HG03432 (cell line): ENCODE measurements at regions not wholly inside any gene's neighbourhood (a gene's known extent, or its start where the extent isn't known, plus 50 kb on each side); places are given as distances from the start of the nearest gene placed in this dataset.

Experiments used
- ATAC-seq: cut with Tn5 transposase; IDR thresholded peaks from one replicate; pipeline ENCODE4 v1.9.1; 2021; ENCODE audit warnings: mild to moderate bottlenecking, moderate library complexity; ENCODE audit not compliant: unreplicated experiment

GRCh38 chr3:181660337-181660736, 51.4 kb upstream of the SOX2 start:
- ATAC-seq: no peak

DNA sequence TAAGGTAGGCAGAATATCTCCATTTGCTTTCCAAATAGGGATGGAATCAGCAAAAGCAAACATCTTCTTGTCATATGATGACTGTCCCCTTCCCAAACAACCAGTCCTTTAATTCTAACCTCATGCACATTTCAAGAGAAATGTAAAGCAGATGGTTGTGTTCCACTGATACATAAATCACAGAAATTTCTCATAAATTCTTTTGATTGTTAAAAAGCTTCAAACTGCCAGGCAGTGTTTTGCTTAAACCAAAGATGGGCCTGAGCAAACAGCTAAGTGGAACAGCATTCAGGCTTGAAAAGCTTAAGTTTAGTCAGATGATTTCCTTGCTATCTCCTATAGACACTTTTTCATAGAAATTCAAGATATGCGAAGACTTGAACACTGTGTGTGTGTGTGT, 74.3 kb upstream of the SOX2 start:
- ATAC-seq: no peak

- no peak for ATAC-seq
Measured at GRCh38 chr3:181637056-181637455, 74.7 kb upstream of the SOX2 start.

DNA sequence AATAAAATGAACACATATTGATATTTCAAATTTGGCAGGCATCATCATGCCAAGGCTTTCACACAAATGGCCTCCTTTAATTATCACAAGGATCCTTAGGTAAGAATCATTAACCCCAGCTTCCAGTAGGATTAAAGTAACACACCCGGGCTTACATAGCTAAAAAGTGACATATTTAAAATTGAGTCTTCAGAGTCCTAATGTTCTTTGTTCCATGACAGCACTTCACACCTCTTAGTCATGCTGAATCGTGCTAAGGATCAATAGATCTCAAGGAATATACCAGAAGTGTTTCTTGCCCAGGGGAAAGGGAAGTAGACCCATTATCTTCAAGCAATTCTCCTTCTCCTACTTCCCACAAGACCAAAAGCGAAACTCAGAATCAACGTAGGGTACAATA, 76.6 kb upstream of the SOX2 start:
- no peak for ATAC-seq

DNA sequence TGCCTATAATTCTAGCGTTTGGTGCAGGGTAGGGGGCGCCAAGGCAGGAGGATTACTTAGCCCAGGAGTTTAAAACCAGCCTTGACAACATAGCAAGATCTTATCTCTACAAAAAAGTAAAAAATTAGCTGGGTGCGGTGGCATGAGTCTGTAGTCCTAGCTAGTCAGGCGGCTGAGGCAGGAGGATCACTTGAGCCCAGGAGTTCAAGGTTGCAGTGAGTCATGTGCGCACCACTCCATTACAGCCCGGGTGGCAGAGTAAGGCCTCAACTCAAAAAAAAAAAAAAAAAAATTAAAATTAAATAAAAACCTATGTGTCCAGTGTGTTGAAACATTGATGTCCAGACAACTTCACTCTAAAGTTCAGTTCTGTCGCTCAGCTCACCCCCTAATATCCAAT, 78.2 kb upstream of the SOX2 start:
- no peak for ATAC-seq

- ATAC-seq: no peak
Measured at GRCh38 chr3:181631901-181632300, 79.8 kb upstream of the SOX2 start.

GRCh38 chr3:181630853-181631252, 80.9 kb upstream of the SOX2 start:
- no peak for ATAC-seq

DNA sequence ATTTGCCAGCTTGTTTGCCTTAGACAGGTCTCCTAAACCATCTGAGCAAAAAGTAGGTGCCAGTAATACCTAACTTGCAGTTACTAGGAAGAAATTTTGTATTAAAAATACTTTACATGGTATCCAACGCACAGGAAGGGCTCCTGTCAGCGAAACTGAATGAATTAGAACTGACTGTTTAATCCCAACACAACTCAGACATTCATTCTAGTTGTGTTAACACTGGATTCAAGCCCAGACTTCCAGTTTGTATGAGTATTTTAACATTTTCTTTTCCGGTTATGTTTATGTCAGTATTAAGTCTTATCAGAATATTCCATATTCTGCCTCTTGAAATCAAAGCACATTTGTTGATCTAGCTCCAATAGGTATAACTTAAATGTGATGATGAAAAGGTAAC, 82.0 kb upstream of the SOX2 start:
- ATAC-seq: no peak

DNA sequence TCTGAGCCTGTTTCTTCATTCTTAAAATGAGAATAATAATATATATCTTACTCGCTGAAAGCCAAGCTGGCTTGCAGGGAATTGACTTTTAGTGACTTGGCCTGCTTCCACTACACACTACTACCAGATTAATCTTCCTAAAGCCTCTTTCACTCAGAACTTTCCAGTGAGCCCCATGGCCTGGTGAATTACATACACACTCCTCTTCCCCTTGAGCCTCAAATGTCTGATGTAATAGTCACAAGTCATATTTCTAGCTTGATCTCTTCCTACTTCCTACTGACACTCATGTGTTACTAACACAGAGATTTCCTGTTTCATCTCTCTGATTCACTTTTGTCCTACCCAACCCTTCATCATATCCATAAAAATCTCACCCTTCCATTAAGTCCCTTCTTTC, 82.7 kb upstream of the SOX2 start:
- no peak for ATAC-seq

DNA sequence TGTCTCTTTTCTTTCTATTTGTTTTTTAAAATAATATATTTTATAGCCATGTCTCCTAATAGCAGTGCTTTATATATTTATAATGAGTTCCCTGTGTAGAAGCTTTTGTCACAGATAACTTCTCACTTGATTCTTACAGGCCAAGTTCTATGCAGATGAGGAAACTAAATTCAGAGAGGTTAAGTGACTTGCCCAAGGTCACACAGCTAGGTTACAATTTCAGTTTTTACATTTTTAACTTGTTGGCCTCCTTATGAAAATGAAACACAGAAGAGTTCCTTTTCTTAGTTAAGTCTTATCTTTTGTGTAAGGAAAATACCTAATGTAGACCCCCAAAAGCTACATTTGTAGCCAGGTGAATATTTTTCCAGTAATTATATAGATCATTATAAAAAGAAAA, 83.3 kb upstream of the SOX2 start:
- no peak for ATAC-seq

GRCh38 chr3:181626036-181626435, 85.7 kb upstream of the SOX2 start:
- no peak for ATAC-seq

DNA sequence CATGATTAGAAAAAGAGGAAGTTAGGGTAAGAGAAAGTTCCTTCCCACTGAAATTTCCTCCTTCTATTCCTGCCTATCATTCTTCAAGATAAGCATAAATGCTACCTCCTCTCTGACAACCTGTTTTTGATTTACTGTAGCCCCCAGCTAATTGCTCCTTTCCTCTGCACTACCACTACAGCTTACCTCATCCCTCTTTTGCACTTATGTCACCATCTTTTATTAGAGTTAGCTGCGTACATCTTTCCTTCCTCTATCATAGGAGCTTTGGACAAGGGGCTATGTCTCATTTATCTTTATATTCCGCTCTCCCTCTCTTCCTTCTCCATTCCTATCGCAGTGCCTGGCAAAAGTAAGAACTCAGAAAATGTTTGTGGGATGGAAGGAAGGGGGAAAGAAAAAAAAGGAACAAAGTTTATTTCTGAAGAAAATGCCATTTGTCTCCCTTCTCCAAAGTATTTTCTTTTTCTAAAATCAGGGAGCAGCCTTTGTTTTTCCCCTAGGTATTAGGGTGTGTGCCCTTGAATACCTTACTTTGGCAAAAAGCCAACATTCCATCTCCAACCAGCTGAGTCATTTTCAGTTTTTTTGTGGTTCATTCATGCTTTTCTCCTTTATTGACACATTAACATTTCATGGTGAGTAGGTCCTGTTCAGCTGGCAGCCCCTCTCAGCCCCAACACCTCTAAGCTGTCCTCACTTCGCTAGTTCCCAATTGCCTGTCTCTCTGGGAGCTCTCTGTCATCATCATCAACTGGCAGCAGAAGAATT, 87.6 kb upstream of the SOX2 start:
- ATAC-seq: no peak

DNA sequence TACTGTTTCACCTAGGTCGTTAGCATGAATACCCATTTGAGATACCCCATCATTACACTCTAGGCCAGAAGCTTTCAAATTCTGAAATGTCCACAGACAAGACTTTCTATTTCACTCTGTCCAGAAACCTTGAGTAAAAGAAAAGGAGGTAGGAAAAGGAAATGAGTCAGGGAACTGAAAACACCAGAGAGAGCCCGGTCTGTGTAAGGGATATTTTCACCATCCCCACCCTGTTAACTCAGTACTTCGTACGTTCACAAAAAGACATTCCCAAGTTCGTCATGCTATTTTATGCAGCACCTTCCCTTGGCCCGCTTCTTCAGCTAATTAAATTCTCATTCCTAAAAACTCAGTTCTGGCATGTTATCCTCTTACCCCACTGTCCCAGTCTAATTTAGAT, 89.4 kb upstream of the SOX2 start:
- ATAC-seq: no peak

GRCh38 chr3:181619897-181620296, 91.8 kb upstream of the SOX2 start:
- ATAC-seq: no peak

GRCh38 chr3:181618260-181618659, 93.5 kb upstream of the SOX2 start:
- ATAC-seq: no peak

GRCh38 chr3:181616088-181617070, 95.3 kb upstream of the SOX2 start:
- ATAC-seq: no peak

DNA sequence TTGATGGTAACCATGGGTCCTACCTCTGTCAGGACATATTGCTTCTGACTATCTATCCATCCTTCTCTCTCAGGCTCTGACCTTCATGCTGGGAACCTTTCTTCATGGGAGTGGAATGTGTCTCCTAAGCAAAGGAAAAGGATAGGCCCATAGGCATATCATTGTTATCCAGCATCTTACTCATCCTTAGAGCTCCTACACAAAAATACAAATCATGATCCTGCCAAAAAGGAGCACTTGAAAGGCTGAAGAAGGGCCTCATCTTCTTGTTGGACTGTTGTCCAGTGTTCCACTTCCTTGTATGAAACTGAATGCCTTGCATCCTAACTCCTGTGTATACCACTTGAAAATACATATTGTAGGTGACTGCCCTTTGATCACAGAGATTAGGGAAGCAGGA, 96.1 kb upstream of the SOX2 start:
- no peak for ATAC-seq

DNA sequence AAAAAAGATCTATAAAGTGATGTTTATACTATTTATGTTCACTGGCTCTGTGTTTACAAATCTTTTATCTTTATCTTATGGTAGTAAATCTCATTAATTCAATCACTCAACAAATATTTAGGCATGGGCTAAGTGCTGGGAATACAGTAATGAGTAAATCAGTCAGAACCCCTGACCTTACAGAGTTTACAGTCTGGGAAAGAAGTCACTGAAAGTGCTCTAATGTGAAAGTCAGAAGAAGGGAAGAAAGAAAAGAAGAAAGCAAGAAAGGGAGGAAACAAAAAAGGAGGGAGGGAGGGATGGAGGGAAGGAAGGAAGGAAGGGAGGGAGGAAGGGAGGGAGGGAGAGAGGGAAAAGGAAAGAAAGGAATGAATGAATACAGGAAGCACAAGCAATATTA, 96.8 kb upstream of the SOX2 start:
- ATAC-seq: no peak

- ATAC-seq: no peak
Measured at GRCh38 chr3:181613813-181614212, 97.9 kb upstream of the SOX2 start.

DNA sequence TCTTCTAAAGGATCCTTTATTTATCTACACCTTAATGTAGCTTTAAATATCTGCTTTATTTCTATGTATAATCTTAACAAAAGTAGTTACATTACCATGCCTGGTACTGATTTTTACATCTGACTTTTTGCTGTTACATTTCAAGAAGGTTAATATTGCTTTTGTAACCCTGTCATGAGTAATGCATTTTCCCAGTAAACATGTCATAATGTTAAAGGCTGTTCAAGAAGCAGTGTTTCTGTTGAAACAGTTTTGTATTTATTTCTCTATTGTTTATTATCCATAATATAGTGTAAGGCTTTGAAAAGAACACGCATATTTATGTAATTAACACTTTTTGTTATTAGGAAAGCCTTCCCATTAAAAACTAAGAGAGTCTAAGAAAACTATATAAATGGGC, 98.5 kb upstream of the SOX2 start:
- ATAC-seq: no peak

DNA sequence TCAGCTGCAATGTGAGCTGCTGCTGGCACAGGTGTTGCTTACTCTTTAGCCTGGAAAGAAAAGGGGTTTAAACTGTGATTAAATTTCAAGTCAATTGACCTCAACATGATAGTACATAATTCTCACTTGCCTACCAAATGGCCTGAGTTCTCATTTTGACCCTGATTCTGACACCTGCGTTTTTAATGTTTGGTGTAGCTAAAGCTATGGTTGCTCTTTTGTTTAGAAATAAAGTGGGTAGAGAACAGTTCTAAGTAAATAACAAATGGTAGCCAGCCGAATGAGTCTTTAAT, 100.8 kb upstream of the SOX2 start:
- ATAC-seq: no peak
